Natural killer cell (primary cell): ENCODE measurements at regions not wholly inside any gene's neighbourhood (a gene's known extent, or its start where the extent isn't known, plus 50 kb on each side); places are given as distances from the start of the nearest gene placed in this dataset.
"Not testable (repeated sequence)": the region's sequence is repeated elsewhere in the genome, so short reads cannot be mapped to it uniquely, and the experiment has no call there.

Experiments
- ATAC-seq, 3 donors: fragments of 150-1000 bp in 2 of 3; fragments of 200-7000 bp in 1 of 3; cut with Tn5 transposase; 1 replicate in 1 of 3; 2 replicates in 2 of 3; pipeline ENCODE4 v1.10.0; 2021; ENCODE audit warnings: mild to moderate bottlenecking in 2 of 3, moderate library complexity in 2 of 3
- DNase-seq, 2 donors: peaks; one replicate each; pipeline versions ENCODE4 v3.0.0 to v3.0.0-alpha.2; 2013 to 2021; ENCODE audit warnings: mixed read lengths in 1 of 2
- H3K27ac ChIP-seq: one replicate; pipeline ENCODE4 v1.5.1; 2013; ENCODE audit warnings: mild to moderate bottlenecking, low read length
- H3K27me3 ChIP-seq: one replicate; pipeline ENCODE4 v1.6.1; 2013; ENCODE audit warnings: low read length; ENCODE audit not compliant: control insufficient read depth, insufficient read depth
- H3K36me3 ChIP-seq: one replicate; pipeline ENCODE4 v1.6.1; 2013; ENCODE audit warnings: low read length; ENCODE audit not compliant: control insufficient read depth, insufficient read depth
- H3K4me1 ChIP-seq: one replicate; pipeline ENCODE4 v1.6.1; 2013; ENCODE audit warnings: low read length; ENCODE audit not compliant: control insufficient read depth, insufficient read depth
- H3K4me3 ChIP-seq: one replicate; pipeline ENCODE4 v1.5.1; 2013; ENCODE audit warnings: low read length
- H3K9me3 ChIP-seq: one replicate; pipeline ENCODE4 v1.6.1; 2013; ENCODE audit warnings: low read length; ENCODE audit not compliant: control insufficient read depth, insufficient read depth
- H3K27ac Mint-ChIP-seq, 2 donors: one replicate each; pipeline ENCODE4 v1.8.0; 2022; ENCODE audit warnings: mild to moderate bottlenecking in 2 of 2, mixed read lengths in 2 of 2, moderate library complexity in 1 of 2
- H3K27me3 Mint-ChIP-seq, 2 donors: one replicate each; pipeline ENCODE4 v1.8.0; 2022; ENCODE audit warnings: low read depth in 2 of 2, mixed read lengths in 2 of 2
- H3K36me3 Mint-ChIP-seq: one replicate; pipeline ENCODE4 v1.8.0; 2022; ENCODE audit warnings: mixed read lengths
- H3K4me1 Mint-ChIP-seq, 2 donors: one replicate each; pipeline ENCODE4 v1.8.0; 2022; ENCODE audit warnings: mixed read lengths in 2 of 2
- H3K4me3 Mint-ChIP-seq: one replicate; pipeline ENCODE4 v1.8.0; 2022; ENCODE audit warnings: mild to moderate bottlenecking, moderate library complexity, mixed read lengths
- H3K9me3 Mint-ChIP-seq, 2 donors: one replicate each; pipeline ENCODE4 v1.8.0; 2022; ENCODE audit warnings: mixed read lengths in 2 of 2
- CTCF ChIP-seq: fragments of 200-600 bp; IDR thresholded peaks from one replicate; pipeline ENCODE4 v1.8.0; 2022; ENCODE audit warnings: antibody characterized with exemption
- WGBS: methylation state at CpG from one replicate; pipeline ENCODE4 v1.1.7; 2013; ENCODE audit warnings: missing lambda C conversion rate; ENCODE audit not compliant: insufficient coverage; 5-methylcytosine and 5-hydroxymethylcytosine counted together
- intact Hi-C: fragments of 100-400 bp; cut with micrococcal nuclease; formaldehyde crosslinking; loops from one replicate; pipeline ENCODE4 v1.14.2; 2022

GRCh38 chr18:2240311-2240705, 331.0 kb downstream of the METTL4 start:
- Mint-ChIP-seq H3K27me3 (peaks cover 14 to 18% of the 10 kb centered on the region in 2 donors), H3K4me1 (no peaks in the 10 kb centered on the region), H3K27ac (no peak overlapping the region), H3K36me3 (no peaks in the 10 kb centered on the region), H3K4me3 (no peak overlapping the region), H3K9me3 (no peaks in the 10 kb centered on the region)
- ATAC-seq (no peak), DNase-seq (no peak)
- intact Hi-C loops: no loop called here
- no peaks in the 10 kb centered on the region for H3K9me3 ChIP-seq
- TF ChIP-seq CTCF: no peak
- H3K36me3 ChIP-seq: no peaks in the 10 kb centered on the region
- WGBS: 88% methylated on average over 4 of the region's 4 CpGs
- H3K4me3 ChIP-seq: no peak overlapping the region
- no peak overlapping the region for H3K27ac ChIP-seq
- peaks cover 5% of the 10 kb centered on the region for H3K27me3 ChIP-seq
- H3K4me1 ChIP-seq: no peaks in the 10 kb centered on the region

GRCh38 chr18:2244641-2245040, 326.7 kb downstream of the METTL4 start:
- Histone ChIP-seq H3K4me3 (no peak overlapping the region), H3K4me1 (no peaks in the 10 kb centered on the region), H3K9me3 (no peaks in the 10 kb centered on the region), H3K27me3 (no peaks in the 10 kb centered on the region), H3K27ac (no peak overlapping the region), H3K36me3 (no peaks in the 10 kb centered on the region)
- intact Hi-C loops: no loop called here
- peaks cover 2 to 5% of the 10 kb centered on the region in 2 donors for H3K9me3 Mint-ChIP-seq
- H3K4me1 Mint-ChIP-seq: no peaks in the 10 kb centered on the region
- H3K4me3 Mint-ChIP-seq: no peak overlapping the region
- no peak overlapping the region for H3K27ac Mint-ChIP-seq
- peaks cover 0 to 10% of the 10 kb centered on the region in 2 donors for H3K27me3 Mint-ChIP-seq
- ATAC-seq (no peak), DNase-seq (no peak)
- TF ChIP-seq CTCF: no peak
- no peaks in the 10 kb centered on the region for H3K36me3 Mint-ChIP-seq

- H3K27ac Mint-ChIP-seq, H3K4me1 Mint-ChIP-seq, ATAC-seq, H3K27ac ChIP-seq, intact Hi-C loops, H3K4me3 Mint-ChIP-seq, H3K36me3 ChIP-seq, H3K4me3 ChIP-seq, H3K36me3 Mint-ChIP-seq, H3K27me3 ChIP-seq, H3K4me1 ChIP-seq, DNase-seq, H3K9me3 ChIP-seq, H3K9me3 Mint-ChIP-seq: not testable (repeated sequence)
- H3K27me3 Mint-ChIP-seq: peaks cover 0 to 10% of the 10 kb centered on the region in 2 donors
- WGBS: 95% methylated on average over 17 of the region's 19 CpGs
Observed at GRCh38 chr18:2247101-2247500, 324.2 kb downstream of the METTL4 start.

GRCh38 chr18:2254977-2255376, 316.3 kb downstream of the METTL4 start:
- 88% methylated on average over 3 of the region's 3 CpGs for WGBS
- Histone ChIP-seq H3K4me3 (no peak overlapping the region), H3K9me3 (no peaks in the 10 kb centered on the region), H3K4me1 (no peaks in the 10 kb centered on the region), H3K27me3 (no peaks in the 10 kb centered on the region), H3K36me3 (no peaks in the 10 kb centered on the region), H3K27ac (no peak overlapping the region)
- peaks cover 0 to 4% of the 10 kb centered on the region in 2 donors for H3K9me3 Mint-ChIP-seq
- no peaks in the 10 kb centered on the region for H3K36me3 Mint-ChIP-seq
- no peak overlapping the region for H3K4me3 Mint-ChIP-seq
- intact Hi-C loops: no loop called here
- TF ChIP-seq CTCF: no peak
- H3K27me3 Mint-ChIP-seq: no peaks in the 10 kb centered on the region
- H3K27ac Mint-ChIP-seq: no peak overlapping the region
- H3K4me1 Mint-ChIP-seq: no peaks in the 10 kb centered on the region
- DNase-seq (no peak), ATAC-seq (no peak)
